GM12872 (cell line): ENCODE measurements at regions not wholly inside any gene's neighbourhood (a gene's known extent, or its start where the extent isn't known, plus 50 kb on each side); places are given as distances from the start of the nearest gene placed in this dataset.

ENCODE experiments used
- TF ChIP-seq, protein P1 (sequence below): IDR thresholded peaks from 3 replicates; pipeline ENCODE4 v1.5.1; 2011; ENCODE audit warnings: low read depth, mild to moderate bottlenecking, low read length, moderate library complexity; ENCODE audit not compliant: insufficient read depth

DNA sequence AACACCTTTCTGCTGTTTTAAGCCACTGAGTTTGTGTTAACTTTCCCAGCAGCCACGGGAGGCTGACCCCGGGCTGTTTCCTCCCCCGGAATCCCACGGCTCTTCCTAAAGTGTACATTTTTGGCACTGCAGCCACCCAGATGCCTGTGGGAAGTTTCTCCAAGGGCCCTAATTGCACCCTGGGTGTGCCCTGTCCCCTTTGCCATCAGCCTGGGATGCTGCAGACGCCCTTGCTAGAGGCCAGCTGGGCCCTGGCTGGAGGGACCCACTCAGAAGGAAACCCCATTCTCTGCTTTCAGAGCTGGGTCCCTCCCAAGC, 883.3 kb downstream of the BRD1 start:
- TF ChIP-seq, protein P1, sequence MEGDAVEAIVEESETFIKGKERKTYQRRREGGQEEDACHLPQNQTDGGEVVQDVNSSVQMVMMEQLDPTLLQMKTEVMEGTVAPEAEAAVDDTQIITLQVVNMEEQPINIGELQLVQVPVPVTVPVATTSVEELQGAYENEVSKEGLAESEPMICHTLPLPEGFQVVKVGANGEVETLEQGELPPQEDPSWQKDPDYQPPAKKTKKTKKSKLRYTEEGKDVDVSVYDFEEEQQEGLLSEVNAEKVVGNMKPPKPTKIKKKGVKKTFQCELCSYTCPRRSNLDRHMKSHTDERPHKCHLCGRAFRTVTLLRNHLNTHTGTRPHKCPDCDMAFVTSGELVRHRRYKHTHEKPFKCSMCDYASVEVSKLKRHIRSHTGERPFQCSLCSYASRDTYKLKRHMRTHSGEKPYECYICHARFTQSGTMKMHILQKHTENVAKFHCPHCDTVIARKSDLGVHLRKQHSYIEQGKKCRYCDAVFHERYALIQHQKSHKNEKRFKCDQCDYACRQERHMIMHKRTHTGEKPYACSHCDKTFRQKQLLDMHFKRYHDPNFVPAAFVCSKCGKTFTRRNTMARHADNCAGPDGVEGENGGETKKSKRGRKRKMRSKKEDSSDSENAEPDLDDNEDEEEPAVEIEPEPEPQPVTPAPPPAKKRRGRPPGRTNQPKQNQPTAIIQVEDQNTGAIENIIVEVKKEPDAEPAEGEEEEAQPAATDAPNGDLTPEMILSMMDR = no peak

DNA sequence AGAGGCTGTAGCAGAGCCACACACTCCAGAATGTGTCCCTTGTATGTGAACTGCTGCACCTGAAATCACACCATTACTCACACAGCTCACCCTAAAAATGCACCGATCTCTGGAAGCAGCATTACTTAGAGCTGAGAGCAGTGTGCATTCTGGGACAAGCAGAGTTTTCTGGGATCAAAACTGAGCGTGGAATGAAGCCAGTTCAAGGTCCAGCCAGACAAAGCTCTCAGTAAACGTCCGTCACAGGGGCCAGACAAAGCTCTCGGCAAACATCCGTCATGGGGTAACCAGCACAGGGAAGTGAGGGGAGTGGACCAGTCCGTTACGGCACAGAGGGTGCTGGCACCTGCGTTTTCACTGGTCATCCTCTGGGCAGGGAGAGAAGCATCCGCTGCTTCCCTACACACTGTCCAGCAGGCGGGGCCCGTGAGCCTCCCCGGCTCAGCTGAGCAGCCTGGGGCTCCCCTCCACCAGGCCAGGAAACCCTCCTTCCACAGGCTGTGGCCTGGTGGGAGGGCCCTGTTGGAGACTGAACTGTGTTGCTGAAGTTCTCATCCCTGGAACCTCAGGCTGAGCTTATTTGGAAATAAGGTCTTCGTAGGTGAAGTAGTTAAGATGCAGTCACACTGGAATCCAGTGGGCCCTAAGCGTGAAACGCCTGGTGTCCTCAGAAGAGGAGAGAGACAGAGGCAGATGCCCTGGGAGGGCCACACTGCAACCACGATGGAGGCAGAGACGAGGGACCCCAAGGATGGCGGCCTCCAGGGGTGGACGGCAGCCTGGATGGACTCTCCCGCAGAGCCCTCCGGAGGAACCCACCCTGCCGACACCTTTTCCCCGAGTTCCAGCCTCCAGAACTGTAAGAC, 883.9 kb downstream of the BRD1 start:
- TF ChIP-seq, protein P1 = 0 out of 3 replicates have a peak, but pooled peaks have one; percentile 1

DNA sequence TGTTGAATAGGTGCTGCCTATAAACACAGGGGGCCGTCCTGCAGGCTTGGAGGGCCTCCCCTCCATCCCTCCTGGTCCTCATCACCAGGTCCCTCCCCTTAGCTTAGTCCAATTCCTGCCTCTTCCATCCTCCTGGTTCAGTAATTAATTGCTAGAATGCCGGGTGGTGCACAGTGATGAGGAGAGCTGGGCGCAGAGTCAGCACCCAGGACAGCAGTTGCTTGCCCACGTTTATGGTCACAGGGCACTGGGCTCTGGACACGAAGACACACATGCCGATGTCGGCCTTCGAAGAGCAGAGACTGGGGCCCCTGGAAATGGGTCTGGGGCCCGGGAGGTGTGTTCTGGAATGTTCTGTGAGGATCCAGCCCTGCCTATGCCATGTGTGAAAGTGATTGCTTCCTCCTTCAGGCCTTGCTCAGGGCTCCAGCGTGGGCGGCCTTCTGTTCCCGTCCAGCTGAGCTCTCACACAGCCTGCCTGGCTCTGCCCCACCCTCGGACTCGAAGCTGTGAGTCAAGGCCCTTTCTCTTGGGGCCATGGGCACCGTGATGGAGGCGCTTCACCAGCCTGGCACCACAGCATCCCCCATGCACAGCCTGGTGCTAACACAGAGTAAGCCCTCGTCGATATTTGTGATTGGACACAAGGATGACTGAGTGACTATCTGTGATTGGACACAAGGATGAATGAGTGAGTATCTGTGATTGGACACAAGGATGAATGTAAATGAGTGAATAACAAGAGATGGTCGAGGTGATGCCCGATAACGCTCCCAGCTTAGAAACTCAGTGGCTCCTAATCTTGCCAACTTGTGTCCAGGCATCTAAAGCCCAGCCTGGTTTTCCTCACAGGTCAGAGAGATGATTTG, 884.7 kb downstream of the BRD1 start:
- TF ChIP-seq, protein P1 = no peak

DNA sequence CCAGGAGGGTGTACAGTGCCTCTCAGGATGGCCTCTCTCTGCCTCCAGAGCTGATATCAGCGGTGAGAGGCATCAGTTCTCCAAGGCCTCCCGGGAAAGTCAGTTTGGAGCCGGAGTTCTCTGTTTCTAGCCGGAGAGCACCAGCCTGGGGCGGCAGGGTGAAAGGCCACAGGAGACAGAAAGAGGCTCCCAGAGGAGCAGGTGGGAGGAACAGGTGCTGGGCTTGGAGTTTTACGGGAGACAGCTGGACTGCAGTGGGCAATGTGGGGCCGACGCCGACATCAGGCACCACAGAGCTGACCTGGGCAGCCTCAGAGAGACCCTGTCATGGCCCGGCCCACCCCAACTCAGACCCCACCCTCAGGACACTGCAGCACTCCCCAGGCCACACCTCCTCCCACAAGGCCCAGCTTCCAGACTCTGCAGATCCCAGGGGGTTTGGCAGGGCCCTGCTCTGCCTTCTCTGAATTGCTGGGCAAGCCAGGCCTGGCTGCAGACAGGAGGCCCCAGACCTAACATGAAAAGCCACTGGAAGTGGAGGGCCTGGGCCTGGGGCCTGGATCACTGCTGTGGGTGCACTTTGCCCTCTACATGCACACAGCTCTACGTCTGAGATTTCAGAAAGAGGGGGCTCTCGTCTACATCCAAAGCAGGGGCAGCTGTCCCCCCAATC, 885.6 kb downstream of the BRD1 start:
- TF ChIP-seq, protein P1 = no peak

DNA sequence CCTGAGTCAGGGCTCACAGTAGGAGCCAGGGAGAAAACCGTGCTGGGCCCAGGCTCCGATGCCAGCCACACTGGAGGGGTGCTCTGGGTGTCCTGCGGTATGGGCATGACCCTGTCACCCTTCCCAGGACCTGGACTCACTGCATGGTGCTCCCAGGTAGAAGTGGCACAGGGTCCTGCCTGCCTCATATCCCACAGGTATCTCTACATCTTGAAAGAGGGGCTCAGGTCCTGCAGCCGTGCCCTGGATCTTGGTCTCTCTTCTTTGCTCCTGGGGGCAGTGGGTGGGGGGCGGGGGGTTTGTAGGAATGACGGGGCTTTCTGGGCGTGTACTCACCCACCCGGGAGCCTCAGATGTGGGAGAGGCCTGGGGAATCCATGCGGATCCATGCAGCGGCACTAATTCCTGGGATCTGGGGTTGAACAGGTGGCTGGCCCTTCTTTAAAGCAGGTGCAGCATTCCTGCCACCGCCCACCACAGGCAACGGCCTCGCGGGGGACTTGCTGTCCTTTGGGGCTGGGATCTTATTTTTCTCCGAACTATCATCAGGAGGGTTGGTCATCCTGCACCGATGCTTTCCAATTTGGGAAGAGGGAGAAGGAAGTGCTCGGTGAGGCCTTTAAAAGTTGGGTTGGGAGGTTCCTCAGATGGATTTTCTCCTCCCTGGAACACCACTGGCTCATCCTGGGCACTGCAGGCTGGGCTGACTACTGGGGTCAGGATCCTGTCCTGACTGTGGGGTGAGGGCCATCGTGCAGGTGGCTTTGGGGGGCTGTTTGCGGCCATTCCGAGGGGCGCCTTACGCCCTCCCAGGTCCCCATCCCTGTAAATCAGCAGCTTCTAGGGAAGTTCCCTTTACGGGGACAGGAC, 886.4 kb downstream of the BRD1 start:
- TF ChIP-seq, protein P1 = no peak

DNA sequence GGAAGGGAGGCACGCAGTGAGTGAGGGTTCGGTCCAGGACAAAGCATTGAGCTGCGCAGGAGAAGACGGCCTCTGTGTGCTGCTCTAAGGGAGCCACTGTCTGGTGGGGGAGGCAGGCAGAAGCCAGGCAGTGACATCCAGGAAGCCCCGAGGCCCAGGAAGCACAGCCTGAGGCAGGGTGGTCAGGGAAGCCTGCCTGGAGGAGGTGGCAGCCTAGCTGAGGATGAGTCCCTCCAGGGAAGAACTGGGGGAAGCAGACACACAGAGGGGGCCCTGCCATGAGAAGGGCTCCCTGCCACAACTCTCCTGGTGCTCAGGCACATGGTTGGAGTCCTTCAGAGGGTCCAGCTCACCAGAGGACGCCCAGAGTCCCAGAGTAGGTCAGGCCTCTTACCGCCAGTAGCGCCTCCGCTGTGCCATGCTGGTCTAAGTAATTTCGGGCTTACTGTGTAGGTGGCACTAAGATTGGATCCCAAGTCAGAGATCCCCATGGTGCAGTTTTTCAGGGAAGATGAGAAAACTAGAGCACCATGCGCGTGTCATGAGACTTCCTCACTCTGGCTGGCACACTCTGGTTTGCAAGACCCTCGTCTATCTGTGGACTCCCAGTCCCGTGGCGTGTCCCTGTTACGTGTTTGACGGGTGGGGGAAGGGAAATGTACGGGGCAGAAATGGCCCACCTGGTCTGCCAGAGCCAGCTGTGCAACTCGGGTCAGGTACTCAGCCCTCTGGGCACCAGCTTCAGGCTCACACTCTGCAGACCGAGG, 887.2 kb downstream of the BRD1 start:
- TF ChIP-seq, protein P1 = no peak
